ENCODE measurements at regions not wholly inside any gene's neighbourhood (a gene's known extent, or its start where the extent isn't known, plus 50 kb on each side); places are given as distances from the start of the nearest gene placed in this dataset.
"Not testable (repeated sequence)": the region's sequence is repeated elsewhere in the genome, so short reads cannot be mapped to it uniquely, and the experiment has no call there.

- DNase-seq: no peak
Observed at GRCh38 chr10:124159153-124159552, 65.8 kb upstream of the CHST15 start.

GRCh38 chr10:124158592-124158991 is 65.2 kb upstream of the CHST15 start:
- DNase-seq: no peak

GRCh38 chr10:124157271-124157681 is 63.9 kb upstream of the CHST15 start:
- no peak for DNase-seq

- no peak for DNase-seq
Observed at GRCh38 chr10:124156524-124157260, 63.3 kb upstream of the CHST15 start.

GRCh38 chr10:124155781-124156435 is 62.5 kb upstream of the CHST15 start:
- DNase-seq: no peak

GRCh38 chr10:124153023-124153826 is 59.8 kb upstream of the CHST15 start:
- DNase-seq: peak; percentile 97

- DNase-seq: peak; percentile 72
Observed at GRCh38 chr10:124152139-124153022, 59.0 kb upstream of the CHST15 start.

- no peak for DNase-seq
Observed at GRCh38 chr10:124151466-124152095, 58.2 kb upstream of the CHST15 start.

- DNase-seq: no peak
Observed at GRCh38 chr10:124150807-124151417, 57.5 kb upstream of the CHST15 start.

GRCh38 chr10:124150189-124150806 is 56.9 kb upstream of the CHST15 start:
- DNase-seq: no peak

GRCh38 chr10:124149189-124150042 is 56.0 kb upstream of the CHST15 start:
- peak; percentile 84 for DNase-seq

- not testable (repeated sequence) for DNase-seq
Observed at GRCh38 chr10:124148509-124149188, 55.3 kb upstream of the CHST15 start.

GRCh38 chr10:124146483-124146882 is 53.1 kb upstream of the CHST15 start:
- no peak for DNase-seq

GRCh38 chr10:124145109-124145870 is 51.9 kb upstream of the CHST15 start:
- no peak for DNase-seq

GRCh38 chr10:124144536-124144935 is 51.1 kb upstream of the CHST15 start:
- no peak for DNase-seq

- no peak for DNase-seq
Observed at GRCh38 chr10:124143721-124144120, 50.3 kb upstream of the CHST15 start.

Measured in DMS153 (cell line).